Posterior vena cava (tissue), 2 donors: ENCODE measurements at regions not wholly inside any gene's neighbourhood (a gene's known extent, or its start where the extent isn't known, plus 50 kb on each side); places are given as distances from the start of the nearest gene placed in this dataset.
"Not testable (repeated sequence)": the region's sequence is repeated elsewhere in the genome, so short reads cannot be mapped to it uniquely, and the experiment has no call there.

Experiments
- DNase-seq: peaks from one replicate; pipeline ENCODE4 v3.0.0-alpha.2; 2020; ENCODE audit warnings: low spot score
- intact Hi-C, 2 donors: fragments of 100-400 bp; cut with DNase I; formaldehyde crosslinking; loops; one replicate each; pipeline versions ENCODE4 v1.14.1 to v1.14.2; 2022 to 2023
- donor health status: DM: yes; HTN: yes; CAD: no.
- donor health status: DM: yes; HTN: yes; CAD: no.

DNA sequence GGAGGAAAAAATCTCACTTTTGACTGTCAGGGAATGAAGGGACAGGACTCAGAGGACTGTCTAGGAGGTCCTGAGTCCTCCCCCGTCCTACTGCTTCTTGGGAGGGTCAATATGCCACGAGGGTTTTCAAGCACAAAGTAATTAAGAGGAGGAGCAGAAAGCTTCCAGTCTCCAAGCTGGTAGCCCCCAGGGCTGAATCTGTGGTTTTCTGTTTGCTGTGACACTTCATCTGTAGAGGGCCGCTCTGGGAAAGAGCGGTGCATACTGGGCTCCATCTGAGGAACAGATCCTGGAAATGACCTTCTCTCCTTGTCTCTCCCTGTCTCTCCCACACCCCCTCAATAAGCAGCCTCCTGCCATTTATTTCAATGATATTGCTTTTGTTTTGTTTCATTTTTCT, 180.1 kb upstream of the SDK2 start:
- DNase-seq = no peak
- intact Hi-C loops = no loop called here

DNA sequence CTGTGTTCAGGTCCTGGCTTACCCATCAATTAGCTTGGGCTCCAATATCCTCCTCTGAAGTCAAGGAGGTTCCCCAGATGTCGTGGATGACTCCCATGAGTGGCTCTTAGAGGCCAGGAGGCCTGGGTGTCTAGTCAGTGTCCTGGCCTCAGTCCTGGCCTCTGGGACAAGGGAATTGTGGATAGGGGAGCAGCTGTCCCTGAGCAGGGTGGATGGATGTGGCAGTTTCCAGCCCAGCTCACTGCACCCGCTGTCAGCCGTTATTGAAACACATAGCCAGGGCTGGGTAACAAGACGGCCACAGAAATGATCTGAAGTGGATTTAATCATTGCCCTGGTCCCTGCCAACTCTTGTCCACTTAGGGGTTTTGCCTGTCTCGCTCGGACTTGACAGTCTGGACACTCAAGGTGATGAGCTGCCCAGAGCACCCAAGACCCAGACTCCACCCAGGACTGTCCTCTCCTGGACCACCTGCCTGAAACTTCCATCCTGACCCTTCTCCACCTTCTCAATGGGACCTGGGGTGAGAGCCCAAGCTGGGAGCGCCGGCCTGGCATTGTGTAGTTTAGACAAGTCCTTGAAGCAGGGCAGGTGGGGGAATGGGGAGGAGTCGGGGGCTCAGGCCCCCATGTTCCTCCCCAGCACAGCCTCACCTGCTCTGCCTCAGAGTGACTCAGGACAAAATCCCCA, 182.1 kb upstream of the SDK2 start:
- intact Hi-C loops = no loop called here
- DNase-seq = no peak

DNA sequence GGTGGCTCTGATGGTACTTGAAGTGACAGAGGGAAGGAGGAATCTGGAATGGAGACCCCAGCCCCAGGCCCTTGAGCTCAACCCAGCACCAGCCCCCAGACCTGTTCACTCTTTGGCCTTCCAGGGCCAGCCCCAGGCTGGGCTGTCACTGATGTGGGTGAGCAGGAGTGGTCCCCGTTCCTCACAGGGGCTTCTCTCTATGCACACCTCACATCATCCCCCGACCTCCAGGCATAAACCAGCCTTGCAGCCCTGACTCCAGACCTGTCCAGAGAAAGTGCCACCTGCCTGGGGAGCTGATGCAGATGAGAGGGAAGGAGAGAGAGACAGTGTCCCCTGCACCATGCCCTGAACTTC, 182.6 kb upstream of the SDK2 start:
- no peak for DNase-seq
- intact Hi-C loops = no loop called here

DNA sequence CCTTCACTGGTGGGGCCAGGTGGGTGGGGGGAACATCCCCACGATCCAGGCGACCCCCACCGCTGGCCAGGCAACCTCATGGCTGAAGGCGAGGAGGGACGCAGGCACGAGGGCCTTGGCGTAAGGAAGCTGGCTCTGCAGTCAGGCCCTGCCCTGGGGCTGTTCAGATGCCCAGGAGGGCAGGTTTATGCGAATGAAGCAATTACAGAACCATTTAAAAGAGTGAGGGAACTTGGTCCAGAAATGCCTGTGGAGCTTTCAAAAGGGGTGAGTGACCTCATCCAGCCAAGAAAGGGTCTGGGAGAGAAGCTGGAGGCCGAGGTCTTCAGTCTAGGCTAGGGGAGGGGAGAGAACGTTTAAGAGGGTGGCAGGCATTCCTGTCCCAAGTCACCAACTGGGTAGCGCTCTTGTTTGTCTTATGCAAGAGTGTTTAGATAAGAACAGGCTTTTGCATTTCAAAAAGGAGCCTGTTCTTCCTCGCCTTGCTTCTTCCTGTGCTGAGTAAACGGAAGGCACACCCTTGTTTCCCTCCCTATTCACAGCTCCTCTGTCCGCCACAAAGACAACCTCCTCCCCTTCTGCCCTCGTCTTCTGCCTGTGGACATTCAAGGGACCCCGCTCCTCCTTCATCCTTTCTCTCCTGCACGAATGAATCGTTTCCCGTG, 183.5 kb upstream of the SDK2 start:
- no peak for DNase-seq
- intact Hi-C loops = no loop called here

DNA sequence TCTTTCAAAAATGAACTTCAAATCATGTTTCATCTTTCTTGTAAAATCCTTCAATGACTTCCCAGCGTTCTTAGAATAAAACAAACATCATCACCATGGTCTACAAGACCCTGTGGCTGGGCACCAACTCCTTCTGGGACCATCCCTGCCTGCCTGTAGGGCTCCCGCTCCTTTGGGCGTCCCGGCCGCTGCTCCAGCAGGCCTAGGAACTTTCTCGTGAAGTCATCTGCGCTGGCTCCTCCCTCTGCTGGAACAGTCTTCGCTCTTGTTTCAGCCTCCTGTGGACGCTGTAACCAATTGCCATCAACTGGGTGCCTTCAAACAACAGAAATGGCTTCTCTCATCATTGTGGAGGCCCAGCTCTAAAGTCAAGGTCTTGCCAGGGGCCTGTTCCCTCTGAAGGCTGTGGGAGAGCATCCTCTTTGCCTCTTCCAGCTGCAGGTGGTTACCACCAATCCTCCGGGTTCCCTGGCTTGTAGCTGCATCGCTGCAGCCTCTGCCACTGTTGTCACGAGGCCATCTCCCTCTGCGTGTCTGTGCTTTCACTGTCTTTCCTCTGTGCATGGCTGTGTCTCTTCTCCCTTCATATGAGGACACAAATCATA, 185.5 kb upstream of the SDK2 start:
- intact Hi-C loops = no loop called here

DNA sequence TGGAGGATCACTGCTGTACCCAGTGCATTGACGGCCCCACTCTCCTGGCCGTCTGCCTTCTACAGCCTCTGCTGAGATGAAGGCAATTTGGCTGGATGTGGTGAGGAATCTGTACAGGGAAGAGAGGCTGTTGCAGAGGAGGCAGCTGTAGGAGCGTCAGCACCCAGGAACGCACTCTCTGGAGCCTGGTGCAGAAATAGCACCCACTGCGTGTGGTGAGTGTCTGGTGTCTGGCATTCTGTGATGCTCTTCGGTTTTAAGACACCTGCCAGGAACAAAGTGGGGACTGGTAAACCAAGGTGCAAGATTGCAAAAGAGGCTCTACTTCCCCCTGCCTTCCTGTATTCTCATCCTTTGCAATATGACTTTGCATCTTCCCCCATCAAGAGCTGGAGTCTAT, 187.5 kb upstream of the SDK2 start:
- intact Hi-C loops = no loop called here
- DNase-seq = no peak

More for the DNA sequence above, 185.5 kb upstream of the SDK2 start:
- no peak for DNase-seq

DNA sequence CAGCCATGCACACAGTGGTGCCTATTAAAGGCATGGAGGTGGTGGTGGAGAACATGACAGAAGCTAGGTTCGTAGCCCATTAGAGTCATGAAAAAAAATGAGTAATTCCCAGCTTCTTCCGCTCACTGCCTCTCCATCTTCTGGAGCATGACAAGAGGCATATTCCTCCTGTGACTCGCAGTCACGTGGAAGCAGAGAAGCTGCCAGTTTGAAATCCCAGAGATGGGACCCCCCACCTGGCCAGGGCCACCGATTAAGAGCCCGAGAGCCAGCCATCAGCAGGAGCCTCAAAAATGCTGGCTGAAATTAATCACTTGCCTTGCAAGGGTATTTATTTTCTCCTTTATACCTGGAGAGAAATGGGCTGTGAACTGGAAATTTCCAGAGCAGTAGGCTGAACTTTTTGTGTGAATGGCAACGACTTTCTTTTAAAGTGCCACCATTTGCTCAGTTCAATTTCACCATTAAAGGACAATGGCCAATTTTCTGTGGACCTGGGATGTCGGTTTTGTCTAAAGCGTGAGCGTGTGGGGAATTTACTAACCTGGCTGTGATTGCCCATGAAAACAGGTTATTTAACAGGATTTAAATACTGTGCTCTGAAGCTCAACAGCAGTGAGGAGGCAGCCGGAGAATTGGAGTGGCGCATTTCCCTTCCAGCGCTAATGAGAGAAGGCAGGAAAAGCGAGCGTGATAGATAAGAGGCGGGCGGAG, 189.7 kb upstream of the SDK2 start:
- DNase-seq = no peak
- intact Hi-C loops = no loop called here

DNA sequence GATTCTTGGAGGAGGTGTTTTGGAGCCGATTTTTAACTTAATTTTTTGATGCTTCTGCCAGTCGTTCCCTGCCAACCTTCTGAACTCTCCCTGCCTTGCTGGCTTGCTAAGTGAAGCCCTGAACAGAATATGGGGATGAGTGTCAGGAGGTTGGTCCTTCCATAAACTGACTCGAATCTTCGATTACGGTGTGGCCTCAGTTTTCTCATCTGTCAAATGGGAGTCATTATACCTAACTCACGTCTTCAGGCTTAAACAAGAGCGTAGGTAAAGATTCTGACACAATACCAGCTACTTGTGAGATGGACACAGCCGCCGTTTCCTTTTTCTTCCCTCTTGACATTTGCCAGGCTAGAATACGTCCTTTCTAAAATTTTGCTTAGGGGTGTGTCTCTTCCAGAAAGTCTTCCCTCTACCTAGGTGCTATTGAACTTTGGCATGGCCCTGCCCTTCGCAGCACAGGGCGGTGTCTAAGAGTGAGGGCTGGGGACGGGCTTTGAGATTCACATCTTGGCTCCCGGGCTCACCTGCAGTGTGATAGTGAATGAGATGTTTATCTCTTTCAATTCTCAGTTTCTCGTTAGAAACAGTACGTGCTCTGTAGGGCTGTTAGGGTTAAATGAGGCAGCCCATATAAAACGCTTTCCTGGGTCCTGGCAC, 190.6 kb upstream of the SDK2 start:
- intact Hi-C loops = no loop called here
- DNase-seq = no peak

DNA sequence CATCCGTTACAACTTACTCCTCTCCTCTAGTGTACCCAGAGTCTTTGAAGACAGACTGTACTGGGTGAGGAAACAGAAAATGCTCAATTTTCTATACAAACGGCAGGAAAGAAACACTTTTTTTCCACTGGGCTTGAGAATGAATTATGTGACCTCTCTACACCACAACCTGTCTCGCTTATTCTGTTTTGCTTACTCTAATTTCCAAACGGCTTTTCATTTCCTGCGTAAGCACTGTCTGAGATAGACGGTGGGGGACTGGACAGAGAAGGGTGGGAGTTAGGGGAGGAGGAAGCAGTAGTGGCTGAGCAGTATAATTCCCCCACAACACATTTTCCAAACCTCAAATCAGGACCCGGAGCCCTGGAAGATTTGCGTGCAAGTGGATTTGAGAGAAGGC, 191.4 kb upstream of the SDK2 start:
- intact Hi-C loops = no loop called here

DNA sequence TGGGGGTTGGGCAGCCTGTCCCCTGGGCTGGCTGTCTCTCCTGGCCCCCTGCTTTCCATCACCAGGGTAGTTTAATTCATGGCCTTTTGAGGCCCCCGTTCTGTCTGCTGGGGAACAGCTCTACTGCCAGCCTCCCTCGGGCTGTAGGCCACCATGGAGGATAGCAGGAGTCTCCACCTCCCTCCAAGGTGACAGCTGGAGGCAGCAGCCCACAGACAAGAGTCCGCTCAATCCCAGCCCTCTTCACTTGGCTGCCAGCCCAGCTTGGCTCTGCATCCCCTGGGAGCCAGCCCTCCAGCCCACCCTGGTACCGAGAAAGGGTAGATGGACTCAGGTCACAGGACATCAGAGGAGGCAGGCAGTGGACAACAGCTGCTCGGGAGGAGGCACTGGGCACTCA, 194.6 kb upstream of the SDK2 start:
- intact Hi-C loops = no loop called here
- no peak for DNase-seq

More for the DNA sequence above, 191.4 kb upstream of the SDK2 start:
- no peak for DNase-seq

DNA sequence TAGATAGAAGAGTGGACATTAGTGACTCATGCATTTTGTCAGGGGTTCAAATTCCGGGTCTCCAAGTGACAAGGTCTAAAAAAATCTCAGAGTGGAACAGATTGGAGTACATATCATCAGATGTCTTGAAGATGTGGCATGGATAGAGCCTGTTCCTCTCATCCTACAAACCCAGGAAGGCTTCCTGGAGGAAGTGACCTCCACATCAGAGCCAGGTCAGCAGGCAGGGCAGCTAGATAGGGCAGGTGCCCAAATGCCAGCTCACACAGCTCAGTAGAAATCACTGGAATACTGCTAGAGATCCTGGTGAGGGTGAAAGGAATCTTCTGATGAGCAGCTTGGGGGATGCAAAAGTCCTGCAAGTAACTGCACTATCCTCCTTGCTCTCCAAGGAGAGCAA, 196.6 kb upstream of the SDK2 start:
- intact Hi-C loops = no loop called here
- DNase-seq = no peak

DNA sequence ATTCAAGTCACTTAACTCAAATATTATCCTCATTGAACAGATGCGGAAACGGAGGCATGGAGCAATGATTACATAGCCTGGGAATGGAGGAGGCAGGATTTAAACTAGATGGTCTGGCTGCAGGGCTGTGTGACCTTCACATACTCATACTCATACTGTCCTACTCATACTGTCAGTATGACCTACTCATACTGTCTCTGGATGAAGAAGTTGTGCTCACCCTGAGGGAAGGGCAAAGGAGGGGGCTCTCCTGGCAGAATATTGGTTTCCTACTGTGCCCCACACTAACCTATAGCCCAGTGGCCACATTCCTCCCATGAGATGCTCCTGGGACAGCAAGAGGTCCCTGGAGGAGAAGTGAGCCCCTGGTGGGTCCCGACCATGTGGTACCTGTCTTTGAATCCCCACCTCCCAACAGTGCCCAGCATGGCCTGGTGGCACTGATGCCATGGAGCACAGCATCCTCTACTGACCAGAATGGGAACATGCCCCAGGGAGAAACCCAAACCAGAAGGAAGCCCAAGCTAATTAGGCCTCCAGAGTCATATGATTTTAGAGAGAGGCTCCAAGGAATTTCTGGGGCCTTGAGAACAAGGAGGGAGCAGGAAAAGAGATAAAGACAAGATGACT, 197.3 kb upstream of the SDK2 start:
- DNase-seq = no peak
- intact Hi-C loops = no loop called here

DNA sequence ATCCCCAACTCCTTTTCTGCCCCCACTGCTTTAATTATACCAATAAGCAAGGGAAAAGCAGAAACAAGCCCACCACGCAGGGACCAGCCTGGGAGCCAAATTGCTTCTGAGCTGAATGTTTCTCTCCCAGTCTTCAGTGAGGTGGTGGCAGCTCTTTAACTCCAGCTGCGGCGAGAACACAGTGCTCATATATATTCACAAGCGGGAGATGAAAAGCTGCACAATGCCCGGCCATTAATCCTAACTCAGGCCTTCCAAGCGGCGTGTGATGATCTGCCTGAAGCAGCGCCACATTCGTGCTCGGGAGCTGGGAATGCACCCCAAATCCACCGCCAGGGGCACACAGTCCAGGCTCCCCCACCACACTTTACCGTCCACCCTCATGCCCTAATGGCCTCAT, 203.7 kb upstream of the SDK2 start:
- no peak for DNase-seq
- intact Hi-C loops = no loop called here

DNA sequence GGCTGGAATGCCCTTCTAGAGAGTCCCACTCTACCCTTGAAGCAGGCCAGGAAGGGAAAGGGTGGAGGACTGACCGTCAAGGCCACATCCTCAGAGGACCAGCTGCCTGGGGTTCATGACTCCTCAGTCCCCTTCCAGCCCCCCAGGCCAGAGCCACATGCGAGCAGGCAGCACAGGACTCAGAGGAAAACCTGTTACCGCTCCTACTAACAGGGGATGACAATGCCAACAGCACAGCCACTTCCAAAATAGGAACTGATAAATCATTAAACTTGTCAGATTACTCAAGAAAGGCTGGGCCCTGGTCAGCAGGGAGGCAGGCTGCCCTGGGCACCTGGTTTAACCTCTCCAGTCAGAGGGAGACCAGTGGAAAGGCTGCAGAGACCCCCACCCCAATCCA, 206.2 kb upstream of the SDK2 start:
- DNase-seq = no peak
- intact Hi-C loops = no loop called here

DNA sequence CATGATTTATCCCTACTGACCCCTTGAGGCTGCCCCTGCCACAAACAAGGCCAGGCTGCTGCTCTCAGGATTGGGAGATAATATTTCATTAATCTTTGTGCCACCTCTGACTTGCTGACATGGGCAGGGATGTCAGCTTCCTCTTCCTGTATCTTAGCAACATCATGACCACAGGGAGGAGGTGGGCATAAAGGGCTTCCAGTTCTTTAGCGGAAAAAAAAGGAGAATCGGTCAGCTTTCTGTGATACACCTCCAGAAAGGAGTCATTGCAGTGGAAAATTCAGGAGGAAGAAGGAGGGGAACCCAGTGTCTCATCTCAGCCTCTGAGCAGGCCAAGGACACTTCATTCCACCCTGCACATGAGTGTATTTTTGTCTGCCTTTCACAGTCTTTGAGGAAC, 206.8 kb upstream of the SDK2 start:
- intact Hi-C loops = no loop called here
- no peak for DNase-seq

DNA sequence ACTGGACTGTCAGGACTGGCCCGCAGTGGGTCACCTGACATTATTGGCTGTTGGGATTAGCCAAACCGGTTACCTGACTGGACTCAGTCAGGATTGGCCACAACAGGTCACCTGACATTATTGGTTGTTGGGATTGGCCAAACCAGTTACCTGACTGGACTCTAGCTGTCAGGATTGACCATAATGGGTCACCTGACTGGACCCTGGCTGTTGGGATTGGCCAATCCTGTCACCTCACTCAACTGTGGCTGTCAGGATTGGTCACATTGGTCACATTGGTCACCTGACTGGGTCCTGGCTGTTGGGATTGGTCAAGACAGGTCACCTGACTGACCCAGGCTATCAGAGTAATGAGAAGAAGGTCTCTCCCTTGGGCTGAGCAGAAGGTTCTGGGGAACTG, 207.7 kb upstream of the SDK2 start:
- no peak for DNase-seq
- intact Hi-C loops = no loop called here

DNA sequence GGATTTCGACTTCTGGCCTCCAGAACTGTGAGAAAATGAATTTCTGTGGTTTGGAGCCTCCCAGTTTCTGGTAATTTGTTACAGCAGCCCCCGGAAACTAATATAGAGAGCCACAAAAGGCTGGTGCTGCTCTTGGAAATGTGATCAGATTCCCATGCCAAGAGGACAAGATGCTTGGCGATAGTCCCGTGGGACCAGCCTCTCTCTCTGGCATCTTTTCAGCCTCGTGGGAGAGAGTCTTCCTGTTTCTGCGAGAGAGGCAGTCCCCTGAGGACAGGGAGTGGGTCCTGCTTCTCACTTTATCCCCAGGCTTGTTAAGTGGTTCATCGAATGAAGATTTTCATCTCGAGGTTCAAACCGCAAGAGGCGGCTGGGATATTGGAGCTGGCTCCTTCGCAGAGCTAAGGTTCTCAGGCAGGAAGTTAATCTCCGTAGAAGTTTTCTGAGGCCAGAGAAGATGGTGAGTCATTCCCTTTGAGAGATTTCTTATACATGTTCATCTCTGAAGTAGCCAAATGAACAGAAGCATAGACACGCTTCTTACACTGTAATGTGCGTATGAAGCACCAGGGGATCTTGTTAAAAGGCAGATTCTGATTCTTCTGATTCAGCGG, 211.6 kb upstream of the SDK2 start:
- intact Hi-C loops = no loop called here
- DNase-seq = no peak

DNA sequence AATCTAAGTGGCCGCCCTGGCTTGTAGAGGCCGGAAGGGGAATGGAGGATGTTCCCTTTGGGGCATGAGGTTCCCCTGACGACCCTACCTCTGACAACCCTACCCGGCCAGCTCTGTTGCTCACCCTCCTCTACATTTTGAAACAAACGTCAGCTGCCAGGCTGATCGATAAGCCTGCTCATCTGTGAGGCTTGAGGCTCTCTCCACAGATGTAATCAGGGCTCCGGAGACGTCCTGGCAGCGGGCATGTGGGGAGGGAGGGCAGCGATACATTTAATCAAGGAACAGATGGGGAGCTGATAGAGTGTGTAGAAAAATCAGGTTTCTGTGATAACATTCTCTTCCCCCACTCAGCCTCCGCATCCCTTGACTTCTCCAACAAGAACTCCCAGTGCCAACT, 212.3 kb upstream of the SDK2 start:
- DNase-seq = no peak
- intact Hi-C loops = no loop called here

DNA sequence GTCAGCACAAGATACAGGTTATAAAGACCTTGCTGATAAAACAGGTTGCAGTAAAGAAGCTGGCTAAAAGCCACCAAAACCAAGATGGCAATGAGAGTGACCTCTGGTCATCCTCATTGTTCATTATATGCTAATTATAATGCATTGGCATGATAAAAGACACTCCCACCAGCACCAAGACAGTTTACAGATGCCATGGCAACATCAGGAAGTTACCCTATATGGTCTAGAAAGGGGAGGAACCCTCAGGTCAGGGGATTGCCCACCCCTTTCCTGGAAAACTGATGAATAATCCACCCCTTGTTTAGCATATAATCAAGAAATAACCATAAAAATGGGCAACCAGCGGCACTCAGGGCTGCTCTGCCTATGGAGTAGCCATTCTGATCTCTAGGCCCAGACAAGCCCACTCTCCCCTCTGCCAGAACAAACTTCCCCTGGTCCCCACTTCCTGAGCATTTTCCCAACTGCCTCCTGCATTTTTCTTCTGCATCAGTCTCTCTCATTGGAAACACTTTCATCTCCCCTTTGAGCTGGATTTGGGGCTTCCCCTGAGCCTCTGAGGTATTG, 215.3 kb upstream of the SDK2 start:
- intact Hi-C loops, DNase-seq: not testable (repeated sequence)
